Activated CD4-positive, CD25-positive, alpha-beta regulatory T cell treated with anti-CD3 and anti-CD28 coated beads, Interleukin-2, amount 50 U/mL, for 72 hours (primary cell): ENCODE measurements at regions not wholly inside any gene's neighbourhood (a gene's known extent, or its start where the extent isn't known, plus 50 kb on each side); places are given as distances from the start of the nearest gene placed in this dataset.
"Not testable (repeated sequence)": the region's sequence is repeated elsewhere in the genome, so short reads cannot be mapped to it uniquely, and the experiment has no call there.

ENCODE experiments used
- DNase-seq: peaks from one replicate; pipeline ENCODE4 v3.0.0; 2021

DNA sequence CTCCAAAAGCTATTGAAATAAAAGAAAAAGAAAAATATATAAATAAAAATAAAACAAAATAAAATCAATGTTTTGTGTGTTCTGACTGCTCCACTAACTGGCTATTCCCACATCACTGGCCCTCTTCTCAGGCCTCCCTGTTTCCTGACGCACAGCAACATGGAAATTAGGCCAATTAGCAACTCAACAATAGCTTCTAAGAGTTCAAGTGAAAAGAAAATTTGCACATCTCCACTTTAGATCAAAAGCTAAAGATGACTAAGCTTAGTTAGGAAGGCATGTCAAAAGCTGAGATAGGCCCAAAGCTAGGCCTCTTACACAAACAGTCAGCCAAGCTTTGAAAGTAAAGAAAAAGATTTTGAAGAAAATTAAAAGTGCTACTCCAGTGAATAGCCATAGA lies 200.8 kb downstream of the DUSP6 start:
- DNase-seq: no peak

DNA sequence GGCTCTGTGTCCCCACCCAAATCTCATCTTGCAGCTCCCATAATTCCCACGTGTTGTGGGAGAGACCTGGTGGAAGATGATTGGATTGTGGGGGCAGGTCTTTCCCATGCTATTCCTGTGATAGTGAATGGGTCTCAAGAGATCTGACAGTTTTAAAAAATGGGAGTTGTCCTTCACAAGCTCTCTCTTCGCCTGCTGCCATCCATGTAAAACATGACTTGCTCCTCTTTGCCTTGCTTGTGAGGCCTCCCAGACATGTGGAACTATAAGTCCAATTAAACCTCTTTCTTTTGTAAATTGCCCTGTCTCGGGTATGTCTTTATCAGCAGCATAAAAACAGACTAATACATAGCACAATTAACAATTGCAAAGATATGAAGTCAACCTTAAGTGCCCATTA lies 201.5 kb downstream of the DUSP6 start:
- not testable (repeated sequence) for DNase-seq

DNA sequence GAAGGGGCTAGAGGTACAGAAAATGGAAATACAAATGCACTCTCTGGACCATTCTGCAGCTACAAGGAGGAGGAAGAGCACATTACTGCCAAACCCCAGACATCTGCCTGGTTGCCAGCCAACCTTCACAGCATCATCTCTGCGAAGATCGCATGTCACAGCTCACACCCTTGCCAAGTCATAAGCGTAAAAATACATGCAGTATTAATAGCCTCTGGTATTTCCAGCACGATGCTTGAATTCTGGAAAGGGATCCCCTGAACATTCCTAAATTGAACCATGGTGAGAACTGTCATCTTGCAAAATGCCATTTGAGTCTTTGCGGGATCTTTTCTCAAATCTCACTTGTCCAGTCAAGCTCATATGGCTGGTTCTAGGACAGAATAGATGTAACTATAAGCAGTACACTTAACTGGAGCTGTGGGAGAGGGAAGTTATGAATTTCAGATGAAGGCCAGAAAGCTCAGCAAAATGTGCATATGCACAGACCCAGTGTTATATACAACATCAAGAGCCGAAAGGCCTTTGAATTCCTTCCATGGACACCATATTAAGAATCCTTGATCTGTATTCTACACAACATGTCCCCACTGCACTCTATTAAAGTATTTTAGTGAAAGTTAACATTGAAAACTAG lies 211.6 kb downstream of the DUSP6 start:
- no peak for DNase-seq

DNA sequence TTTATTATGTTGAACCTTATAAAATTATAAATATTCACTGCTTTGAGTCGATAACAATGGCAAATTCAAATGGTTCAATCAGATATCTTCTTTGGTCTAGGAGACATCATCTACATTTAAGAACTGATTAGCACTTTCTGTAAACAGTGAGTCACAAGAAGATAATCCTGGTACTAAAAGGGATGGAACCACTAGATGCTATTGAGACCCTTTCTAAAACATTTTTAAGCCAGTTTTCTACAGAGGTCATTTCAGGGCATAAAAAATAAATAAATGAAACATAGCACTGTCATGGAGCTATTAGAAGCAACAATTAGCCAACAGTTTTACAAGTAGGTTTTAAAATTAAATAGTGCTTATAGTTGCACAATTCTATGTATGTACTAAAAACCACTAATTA lies 212.2 kb downstream of the DUSP6 start:
- no peak for DNase-seq

DNA sequence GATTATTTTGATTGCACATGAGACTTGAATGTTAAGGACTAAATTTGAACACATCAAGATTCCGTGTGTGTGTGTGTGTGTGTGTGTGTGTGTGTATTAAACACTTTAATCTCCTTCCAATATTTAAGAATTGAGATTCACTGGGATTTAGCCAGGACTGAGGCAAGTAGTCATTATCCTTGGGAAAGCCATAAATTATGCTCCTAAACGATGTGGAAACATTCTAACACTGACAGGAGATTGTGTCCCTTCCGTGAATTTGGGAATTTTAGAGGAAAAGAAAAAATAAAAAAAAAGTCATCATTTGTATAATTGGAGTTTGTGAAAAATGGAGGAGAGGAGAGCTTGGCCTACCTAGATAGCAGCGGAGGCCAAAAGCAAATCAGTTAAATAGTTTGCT lies 212.9 kb downstream of the DUSP6 start:
- DNase-seq: no peak

DNA sequence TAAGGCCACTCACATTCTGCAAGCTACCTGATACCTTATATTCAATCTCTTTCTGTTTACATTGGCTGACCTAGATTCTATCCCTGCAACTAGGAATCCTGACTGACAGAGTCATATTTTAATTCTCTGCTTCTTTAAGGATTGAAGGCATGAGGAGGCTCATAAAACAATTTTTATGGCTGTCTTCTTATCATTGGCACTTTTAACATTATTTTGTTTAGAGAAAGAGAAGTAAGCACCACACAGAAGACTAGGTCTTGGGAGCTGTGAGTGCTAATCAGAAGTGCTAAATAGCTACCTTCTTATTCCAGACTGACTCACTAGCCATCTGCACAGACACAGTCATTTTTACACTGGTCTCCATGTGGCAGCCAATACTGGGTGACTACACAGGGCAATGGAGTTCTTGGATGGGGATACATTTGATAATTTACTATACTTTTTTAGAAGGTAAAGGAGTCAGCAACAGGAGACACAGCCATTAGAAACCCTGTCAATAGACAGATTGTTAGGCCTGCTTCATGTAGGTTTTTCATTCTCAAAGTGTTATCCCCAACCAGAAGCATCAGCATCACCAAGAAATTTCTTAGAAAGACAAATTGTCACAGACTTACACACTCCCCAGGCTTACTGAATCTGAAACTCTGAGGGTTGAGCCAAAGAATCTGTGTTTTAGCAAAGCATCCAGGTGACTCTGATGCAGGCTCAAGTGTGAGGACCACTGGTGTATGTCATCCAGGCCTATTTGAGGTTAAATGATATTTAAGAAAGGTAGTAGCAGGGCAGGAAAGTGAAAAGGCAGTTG lies 214.1 kb downstream of the DUSP6 start:
- no peak for DNase-seq

DNA sequence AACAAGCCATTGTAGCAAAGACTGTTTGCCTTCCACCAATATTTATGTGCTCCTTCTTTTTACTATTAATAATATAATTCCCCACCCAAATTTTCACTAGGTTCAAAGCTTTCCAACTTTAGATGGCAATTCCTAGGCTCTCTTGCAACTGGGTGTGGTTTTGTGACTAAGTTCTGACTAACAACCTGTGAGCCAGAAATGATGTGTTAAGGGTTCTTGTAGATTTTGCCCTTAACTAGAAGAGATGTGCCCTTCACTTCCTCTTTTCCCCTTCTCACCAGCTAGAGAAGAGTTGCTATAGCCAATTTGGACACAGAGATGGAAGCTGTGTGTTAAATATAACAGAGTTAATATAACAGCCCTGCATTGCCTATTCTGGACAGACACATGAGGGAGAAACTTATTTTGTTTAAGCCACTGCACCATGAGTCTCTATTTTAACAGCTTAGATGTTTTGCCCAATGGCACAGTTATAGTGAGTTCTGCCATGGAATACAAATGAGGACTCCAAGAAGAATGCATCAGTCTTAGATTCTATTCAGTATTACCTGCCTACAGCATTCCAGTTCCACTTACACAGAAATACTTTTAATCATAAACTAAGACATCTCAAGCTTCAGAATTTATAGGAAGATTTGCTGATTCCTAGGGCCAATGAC lies 216.2 kb downstream of the DUSP6 start:
- DNase-seq: no peak

DNA sequence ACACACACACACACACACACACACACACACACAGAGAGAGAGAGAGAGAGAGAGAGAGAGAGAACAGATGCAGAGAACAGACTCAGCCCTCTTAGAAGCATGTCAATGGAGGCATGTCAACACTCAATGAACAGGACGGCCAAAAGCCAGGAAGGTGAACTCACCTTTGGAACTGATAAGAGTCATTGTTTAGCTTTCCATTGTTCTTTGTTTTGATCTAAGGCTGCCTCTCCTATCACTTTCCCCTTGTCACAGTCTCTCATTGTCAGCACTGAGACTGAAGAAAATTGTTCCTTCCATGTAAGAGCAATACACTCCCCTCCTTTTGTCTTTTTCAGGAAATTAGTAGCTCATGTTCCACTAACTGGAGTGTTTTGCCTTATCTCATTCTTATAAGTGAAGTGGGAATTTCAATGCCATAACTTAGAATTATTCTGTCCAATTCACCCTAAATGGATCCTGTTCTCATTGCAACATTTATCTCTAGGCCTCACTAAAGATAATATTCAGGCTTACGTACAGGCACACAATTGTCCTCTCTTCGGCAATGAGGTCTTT lies 218.0 kb downstream of the DUSP6 start:
- DNase-seq: no peak

DNA sequence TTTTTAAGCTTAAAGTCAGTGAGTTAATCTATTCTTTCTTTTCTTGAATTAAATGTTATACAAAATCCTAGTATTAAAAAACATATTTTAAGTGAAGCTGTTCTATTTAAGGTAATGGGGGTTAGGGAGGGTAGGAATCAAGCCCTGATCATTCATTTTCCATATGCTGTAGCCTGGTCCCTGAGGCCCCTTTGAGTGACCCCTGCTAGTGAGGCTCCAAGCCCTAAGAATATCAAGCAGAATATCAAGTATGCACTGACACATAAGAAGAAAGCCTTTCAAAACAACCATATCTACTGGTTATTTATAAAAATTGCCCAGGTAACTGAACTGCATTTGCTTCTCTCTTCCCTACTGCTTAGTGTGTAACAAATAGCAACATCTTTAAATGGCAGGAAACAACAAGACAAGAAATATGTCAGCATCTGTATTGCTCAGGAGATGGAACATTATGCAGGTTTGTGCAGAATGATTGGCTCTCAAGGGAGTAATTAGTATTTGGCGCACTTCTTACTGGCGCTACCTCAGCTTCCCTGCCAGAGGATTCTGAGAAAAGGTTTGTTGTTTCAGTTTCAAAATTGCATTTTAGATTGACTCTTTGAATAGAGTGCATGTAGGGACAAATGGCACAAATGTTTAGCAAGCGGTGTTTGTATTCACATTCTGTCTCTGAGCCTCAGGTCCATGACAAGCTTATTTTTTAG lies 223.0 kb downstream of the DUSP6 start:
- DNase-seq: no peak

DNA sequence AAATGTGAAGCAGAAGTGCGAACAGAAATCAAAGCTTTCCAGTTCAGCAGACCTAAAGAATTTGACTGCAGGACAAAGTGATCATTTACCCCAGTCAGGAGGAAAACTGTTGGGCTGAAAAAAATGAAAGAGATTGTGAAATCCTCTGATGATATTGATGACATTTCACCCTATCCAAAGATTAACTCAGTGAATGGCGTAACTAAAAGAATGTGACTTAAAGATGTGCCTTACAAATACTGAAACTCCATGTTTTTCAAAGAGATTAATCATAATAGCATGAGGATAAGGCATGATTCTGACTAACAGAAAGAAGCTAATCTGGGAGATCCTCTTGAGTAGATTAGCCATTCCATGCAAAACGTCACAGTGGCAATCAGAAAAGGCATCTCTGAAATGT lies 225.6 kb downstream of the DUSP6 start:
- no peak for DNase-seq

DNA sequence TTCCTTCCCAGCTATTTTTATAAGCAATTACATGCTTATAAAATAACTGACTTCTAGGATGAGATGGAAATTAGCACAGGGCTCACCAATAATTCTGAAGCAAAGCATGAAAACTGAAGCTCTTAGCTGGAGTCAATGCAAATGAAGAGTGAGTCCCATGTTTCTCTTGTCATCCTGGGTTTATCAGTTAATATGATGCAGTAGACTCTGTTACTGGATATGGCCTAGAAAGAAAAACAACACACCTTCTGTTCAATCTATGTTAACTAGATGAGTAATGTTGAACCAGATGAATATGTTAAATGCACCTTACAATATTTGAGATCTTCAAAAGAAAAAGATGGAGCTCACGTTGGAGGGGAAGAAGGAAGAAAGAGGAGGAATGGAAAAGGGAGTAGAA lies 229.4 kb downstream of the DUSP6 start:
- no peak for DNase-seq

DNA sequence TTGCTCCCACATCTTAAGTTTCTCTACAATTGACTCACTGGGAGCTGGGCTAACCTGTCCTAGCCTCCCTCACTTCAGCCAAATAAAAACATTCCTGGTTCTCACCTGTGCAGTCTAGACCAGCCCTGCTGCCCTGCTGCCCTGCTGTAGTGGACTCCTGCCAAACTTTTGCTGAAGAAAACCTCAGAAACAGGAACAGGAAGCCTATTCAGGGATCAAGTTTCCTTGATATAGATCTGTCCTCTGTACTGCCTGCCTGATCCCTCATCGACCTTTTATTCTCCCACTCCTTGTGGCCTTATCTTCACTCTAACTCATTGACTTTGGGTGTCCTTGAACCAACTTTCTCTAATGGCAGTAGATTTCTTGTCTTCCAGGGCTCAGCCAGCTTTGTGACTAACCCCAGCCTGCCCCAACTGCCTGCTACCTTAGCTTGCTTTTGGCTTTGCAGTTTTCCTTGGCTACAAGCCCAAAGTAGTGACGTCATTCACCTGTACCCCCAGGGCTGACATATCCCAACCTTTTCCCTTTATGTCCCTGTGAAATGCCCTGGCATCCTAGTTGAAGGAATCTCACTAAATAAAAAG lies 234.8 kb downstream of the DUSP6 start:
- DNase-seq: no peak

DNA sequence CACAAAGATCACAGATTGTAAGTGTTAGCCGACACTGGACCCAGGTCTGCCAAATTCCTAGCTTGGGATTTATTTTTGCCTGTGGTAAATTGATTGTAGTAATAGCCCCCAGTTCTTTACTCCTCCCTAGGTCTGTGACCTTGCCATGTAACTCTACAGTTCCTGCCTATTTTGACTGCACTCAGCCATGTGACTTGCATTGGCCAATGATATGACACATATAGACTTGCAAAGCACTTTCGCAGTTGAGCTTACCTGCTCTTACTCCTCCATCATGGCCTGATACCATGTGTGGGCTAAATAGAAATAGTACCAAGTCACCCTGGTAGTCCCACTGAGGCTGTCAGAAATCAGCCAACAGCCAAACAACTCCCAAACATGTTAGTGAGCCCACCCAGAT lies 240.3 kb downstream of the DUSP6 start:
- DNase-seq: no peak

DNA sequence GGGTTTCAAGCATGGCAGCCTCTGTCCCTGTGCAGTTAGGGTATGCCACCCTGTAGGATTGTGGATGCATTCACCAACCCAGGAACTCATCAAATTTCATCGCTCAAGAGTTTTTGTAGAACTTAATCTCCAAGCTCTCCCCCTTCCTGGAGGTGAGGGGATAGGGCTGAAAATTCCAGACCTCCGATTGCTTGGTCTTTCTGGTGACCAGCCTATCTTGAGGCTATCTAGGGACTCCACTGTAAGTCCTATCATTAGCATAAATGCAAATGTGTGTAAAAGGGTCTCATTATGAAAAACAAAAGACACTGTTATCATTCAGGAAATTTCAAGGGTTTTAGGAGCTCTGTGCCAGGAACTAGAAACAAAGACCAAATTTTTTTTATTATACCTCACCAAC lies 244.0 kb downstream of the DUSP6 start:
- no peak for DNase-seq

DNA sequence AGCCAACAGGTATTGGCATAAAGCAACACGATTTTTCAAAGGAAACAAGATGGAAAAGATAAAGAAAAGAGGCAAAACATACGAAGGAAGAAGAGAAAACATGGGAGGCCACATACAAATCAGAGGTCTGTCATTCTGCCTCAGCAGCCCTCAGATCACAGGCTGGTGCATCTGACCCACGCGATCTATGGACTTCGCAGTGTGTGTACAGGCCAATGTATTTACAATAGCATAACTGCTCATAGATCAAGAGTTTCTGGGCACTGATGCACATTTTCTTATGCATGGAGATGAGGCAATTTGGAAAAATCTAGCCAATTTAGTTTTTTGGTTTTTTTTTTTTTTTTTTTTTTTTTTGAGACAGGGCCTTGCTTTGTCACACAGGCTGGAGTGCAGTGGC lies 245.4 kb downstream of the DUSP6 start:
- no peak for DNase-seq

DNA sequence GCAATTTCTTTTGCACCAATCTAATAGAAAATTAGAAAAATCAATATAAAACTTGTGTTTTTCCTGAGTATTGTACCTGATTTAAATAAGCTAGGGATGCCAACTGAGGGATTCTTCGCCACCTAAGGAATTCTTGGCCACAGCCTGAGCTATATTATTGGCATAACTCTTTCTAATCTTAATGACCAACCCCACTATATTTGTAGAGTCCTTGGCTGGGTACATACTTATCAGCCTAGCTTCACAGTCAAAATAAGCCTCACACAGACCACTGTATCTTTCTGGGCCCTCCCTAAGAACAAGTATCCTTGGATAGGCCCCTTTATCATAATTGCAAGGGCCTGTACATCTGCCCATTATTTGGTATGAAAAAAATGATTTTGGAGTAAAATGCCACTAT lies 247.1 kb downstream of the DUSP6 start:
- no peak for DNase-seq

DNA sequence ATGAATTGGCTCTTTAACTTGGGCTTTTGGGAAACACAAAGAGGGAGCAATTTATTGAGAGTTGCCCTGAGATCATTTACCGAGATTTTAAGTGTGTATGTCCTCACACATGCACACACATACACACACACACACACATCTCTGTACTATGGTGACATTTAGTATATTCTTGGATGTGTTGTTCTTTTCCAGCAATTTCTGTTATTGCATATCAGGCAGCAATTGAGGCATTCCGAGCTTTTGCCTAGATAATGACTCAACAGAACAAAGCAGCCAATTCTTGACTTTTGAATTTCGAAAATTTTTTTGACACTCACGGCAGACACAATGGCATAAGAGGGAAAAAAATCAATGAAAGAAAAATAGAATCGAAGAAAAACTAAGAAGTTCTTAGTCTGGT lies 248.5 kb downstream of the DUSP6 start:
- no peak for DNase-seq

DNA sequence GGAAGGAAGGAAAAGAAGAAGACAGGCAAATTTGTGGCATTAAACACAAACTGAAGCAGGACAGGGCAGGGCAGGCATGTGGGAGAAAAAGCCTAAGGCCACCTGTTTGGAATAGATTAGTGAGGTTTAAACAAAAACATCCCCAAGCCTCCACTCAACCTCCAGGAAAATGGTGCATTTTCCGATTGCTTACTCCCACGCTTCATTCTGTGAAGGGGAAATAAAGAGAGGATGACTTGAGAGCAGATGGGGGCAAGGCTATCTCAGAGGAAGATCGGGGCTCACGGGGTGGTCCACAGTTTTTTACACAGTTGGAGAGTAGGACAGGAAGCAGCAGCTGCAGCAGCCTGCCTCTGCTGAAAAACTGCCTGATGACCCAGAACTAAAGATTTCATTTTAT lies 250.9 kb downstream of the DUSP6 start:
- DNase-seq: no peak

DNA sequence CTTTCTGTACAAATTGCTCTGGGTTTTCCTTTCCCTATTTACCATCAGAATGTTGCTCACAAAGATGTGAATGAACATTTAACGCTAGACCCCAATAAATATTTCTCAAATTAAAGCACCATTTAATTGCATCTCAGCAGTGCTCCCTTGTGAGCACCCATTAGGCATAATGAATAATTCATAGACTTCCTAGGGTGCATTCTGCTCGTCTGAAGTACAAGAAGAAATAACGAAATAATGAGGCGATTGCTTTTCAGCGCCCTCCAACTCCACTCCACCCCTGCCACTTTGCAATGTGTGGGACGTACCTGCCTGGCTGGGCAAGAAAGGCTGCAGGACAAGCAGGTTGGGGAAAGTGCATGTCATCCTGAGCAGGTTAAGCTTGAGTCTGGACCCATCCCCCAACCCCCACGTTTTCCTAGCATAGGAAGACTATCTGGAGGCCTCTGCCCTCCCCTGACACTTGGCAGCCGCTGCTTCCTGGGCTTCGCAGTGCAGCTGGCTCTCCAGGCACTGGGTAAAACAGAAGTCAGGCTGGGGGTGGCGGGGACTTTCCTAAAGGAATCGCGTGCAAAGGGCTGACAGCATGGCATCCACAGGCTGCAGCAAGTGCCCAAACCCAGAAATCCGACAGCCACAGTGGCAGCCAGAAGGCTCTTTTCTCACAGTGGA lies 253.7 kb downstream of the DUSP6 start:
- DNase-seq: no peak

DNA sequence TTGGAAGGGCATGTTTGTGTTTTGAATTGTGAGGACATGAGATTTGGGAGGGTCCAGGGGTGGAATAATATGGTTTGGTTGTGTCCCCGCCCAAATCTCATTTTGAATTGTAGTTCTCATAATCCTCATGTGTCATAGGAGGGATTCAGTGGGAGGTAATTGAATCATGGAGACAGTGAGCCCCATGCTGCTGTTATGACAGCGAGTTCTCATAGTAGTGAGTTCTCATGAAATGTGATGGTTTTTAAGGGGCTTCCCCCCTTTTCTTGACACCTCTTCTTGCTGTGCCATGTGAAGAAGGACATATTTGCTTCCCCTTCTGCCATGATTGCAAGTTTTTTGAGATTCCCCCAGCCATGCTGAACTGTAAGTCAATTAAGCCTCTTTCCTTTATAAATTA lies 260.0 kb downstream of the DUSP6 start:
- no peak for DNase-seq

DNA sequence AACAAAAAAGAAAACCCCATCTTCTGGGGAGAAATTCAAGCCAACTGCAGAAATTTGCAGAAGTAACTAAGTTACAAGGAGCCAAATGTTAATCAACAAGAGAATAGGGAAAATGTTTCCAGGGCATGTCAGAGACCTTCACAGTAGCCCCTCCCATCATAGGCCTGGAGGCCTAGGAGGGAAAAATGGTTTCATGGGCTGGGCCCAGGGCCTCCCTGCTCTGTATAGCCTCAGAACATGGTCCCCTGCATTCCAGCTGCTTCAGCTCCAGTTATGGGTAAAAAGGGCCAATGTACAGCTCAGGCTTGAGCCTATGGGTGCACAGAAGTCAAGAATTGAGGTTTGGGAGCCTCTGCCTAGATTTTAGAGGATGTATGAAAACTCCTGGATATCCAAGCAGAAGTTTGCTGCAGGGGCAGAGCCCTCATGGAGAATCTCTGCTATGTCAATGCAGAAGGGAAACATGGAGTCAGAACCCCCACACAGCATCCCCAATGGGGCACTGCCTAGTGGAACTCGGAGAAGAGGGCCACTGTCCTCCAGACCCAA lies 260.9 kb downstream of the DUSP6 start:
- DNase-seq: no peak

DNA sequence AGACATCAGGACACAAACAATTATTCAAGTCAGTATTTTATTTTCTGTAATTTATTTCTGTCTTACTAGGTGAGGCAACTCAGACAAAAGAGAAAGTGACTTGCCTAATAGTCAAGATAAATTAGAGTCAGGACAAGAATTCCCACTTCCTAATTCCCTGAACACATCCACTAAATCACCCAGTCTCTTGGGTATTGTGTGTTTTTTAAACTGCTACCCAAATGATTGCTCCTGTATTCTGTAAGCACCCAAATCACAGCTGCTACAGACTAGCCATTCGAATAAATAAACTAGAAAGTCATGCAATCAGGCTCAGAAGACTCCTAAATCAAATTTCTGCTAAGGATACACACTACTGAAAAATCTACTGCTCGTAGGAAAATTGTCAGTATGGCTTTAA lies 263.0 kb downstream of the DUSP6 start:
- DNase-seq: no peak
